OCI-LY7 (cell line): ENCODE measurements at regions not wholly inside any gene's neighbourhood (a gene's known extent, or its start where the extent isn't known, plus 50 kb on each side); places are given as distances from the start of the nearest gene placed in this dataset.

Experiments used
- EZH2phosphoT487 ChIP-seq: fragments of 200-600 bp; sonication (generic); IDR thresholded peaks from 2 replicates; pipeline ENCODE4 v1.6.1; 2018; ENCODE audit warnings: low read depth, borderline replicate concordance, mild to moderate bottlenecking, mixed run types, antibody characterized with exemption, low read length, moderate library complexity, mixed read lengths
- TF ChIP-seq, protein P1 (sequence below): fragments of 200-600 bp; sonication (generic); conservative IDR thresholded peaks from 2 replicates; pipeline ENCODE4 v1.5.1; 2014; ENCODE audit warnings: mild to moderate bottlenecking, antibody characterized with exemption, low read length, moderate library complexity, mixed read lengths

DNA sequence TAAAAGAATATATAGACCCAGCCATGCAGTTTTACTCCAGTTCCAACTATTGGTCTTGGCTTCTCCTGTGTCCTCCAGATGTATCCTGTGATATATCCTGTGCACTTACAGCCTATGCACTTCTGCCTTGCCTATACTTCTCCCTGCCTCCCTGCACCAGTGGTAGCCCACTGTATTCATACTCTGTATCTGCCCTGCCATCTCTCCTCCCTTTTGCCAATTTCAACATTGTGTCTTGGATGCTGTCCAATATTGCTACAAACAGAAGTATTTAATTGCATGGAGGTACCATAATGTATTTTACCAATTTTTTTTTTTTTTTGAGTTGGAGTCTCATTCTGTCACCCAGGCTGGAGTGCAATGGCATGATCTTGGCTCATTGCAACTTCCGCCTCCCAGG lies 242.7 kb downstream of the HAPSTR1 start:
- TF ChIP-seq, protein P1, sequence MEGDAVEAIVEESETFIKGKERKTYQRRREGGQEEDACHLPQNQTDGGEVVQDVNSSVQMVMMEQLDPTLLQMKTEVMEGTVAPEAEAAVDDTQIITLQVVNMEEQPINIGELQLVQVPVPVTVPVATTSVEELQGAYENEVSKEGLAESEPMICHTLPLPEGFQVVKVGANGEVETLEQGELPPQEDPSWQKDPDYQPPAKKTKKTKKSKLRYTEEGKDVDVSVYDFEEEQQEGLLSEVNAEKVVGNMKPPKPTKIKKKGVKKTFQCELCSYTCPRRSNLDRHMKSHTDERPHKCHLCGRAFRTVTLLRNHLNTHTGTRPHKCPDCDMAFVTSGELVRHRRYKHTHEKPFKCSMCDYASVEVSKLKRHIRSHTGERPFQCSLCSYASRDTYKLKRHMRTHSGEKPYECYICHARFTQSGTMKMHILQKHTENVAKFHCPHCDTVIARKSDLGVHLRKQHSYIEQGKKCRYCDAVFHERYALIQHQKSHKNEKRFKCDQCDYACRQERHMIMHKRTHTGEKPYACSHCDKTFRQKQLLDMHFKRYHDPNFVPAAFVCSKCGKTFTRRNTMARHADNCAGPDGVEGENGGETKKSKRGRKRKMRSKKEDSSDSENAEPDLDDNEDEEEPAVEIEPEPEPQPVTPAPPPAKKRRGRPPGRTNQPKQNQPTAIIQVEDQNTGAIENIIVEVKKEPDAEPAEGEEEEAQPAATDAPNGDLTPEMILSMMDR, result no peak
- TF ChIP-seq EZH2phosphoT487, result no peak
